H1 (cell line): ENCODE measurements at regions not wholly inside any gene's neighbourhood (a gene's known extent, or its start where the extent isn't known, plus 50 kb on each side); places are given as distances from the start of the nearest gene placed in this dataset.

Experiments
- CTCF ChIA-PET: fragments of 300-600 bp; sonication (Branson Sonifier 250); formaldehyde crosslinking; loops from one replicate; lab custom pipeline; 2021; ENCODE audit not compliant: partially characterized antibody; lab: Charles Lee
- POLR2A ChIA-PET: fragments of 300-600 bp; sonication (Branson Sonifier 250); formaldehyde crosslinking; loops from one replicate; lab custom pipeline; 2021; ENCODE audit warnings: inconsistent platforms; ENCODE audit not compliant: partially characterized antibody; lab: Charles Lee
- DNase-seq, 2 experiments: peaks; one replicate each; pipeline versions ENCODE4 v3.0.0 to v3.0.0-alpha.2; 2010 to 2022; ENCODE audit warnings: low spot score in 2 of 2, low read depth in 1 of 2, mixed read lengths in 1 of 2
- FAIRE-seq: peaks from 2 replicates; lab custom pipeline; 2011; peaks lifted over from hg19 to GRCh38; lab: Jason Lieb, UNC
- H2AFZ ChIP-seq: 2 replicates; pipeline ENCODE4 v1.8.1; 2012; ENCODE audit warnings: low read length, inconsistent platforms
- H2AK5ac ChIP-seq: 2 replicates; pipeline ENCODE4 v1.6.1; 2013; ENCODE audit warnings: low read depth, low read length
- H2BK120ac ChIP-seq: replicated peaks from 2 replicates; pipeline ENCODE3; 2013; ENCODE audit warnings: low read depth, low read length, inconsistent platforms
- H2BK12ac ChIP-seq: 2 replicates; pipeline ENCODE4 v1.6.1; 2013; ENCODE audit warnings: low read depth, low read length
- H2BK15ac ChIP-seq: 2 replicates; pipeline ENCODE4 v1.6.1; 2013; ENCODE audit warnings: low read length
- H2BK20ac ChIP-seq: 2 replicates; pipeline ENCODE4 v1.6.1; 2013; ENCODE audit warnings: low read length
- H2BK5ac ChIP-seq: 2 replicates; pipeline ENCODE4 v1.6.1; 2013; ENCODE audit warnings: low read depth, low read length
- H3K14ac ChIP-seq: 2 replicates; pipeline ENCODE4 v1.6.1; 2013; ENCODE audit warnings: inconsistent platforms; ENCODE audit not compliant: insufficient read length
- H3K18ac ChIP-seq: 2 replicates; pipeline ENCODE4 v1.6.1; 2013; ENCODE audit warnings: low read length; ENCODE audit errors: extremely low read depth
- H3K23ac ChIP-seq: 2 replicates; pipeline ENCODE4 v1.6.1; 2013; ENCODE audit warnings: inconsistent platforms; ENCODE audit not compliant: insufficient read length
- H3K23me2 ChIP-seq: 2 replicates; pipeline ENCODE4 v1.6.1; 2013; ENCODE audit warnings: low read depth, low read length
- H3K27ac ChIP-seq: 2 replicates; pipeline ENCODE4 v1.6.1; 2011; ENCODE audit warnings: low read depth, low read length, inconsistent platforms
- H3K27me3 ChIP-seq, 4 experiments: replicated peaks in 1 of 4; 1 replicate in 1 of 4; 2 replicates in 3 of 4; pipeline versions ENCODE4 v1.6.1 to v1.8.1; 2011 to 2013; ENCODE audit warnings: low read length in 3 of 4, mild to moderate bottlenecking in 3 of 4, inconsistent platforms in 2 of 4, mixed read lengths in 2 of 4, moderate library complexity in 1 of 4; ENCODE audit not compliant: control insufficient read depth in 3 of 4, insufficient read depth in 3 of 4; ENCODE audit errors: extremely low read depth in 1 of 4
- H3K36me3 ChIP-seq, 4 experiments: 2 replicates each; pipeline versions ENCODE4 v1.6.1 to v1.8.1; 2011 to 2013; ENCODE audit warnings: mild to moderate bottlenecking in 4 of 4, low read length in 3 of 4, moderate library complexity in 2 of 4, control low read depth in 1 of 4, inconsistent platforms in 1 of 4; ENCODE audit not compliant: insufficient read depth in 4 of 4, control insufficient read depth in 2 of 4
- H3K4ac ChIP-seq: replicated peaks from 2 replicates; pipeline ENCODE3; 2013; ENCODE audit warnings: low read length, low read depth, mixed read lengths, inconsistent platforms; ENCODE audit not compliant: insufficient read length
- H3K4me1 ChIP-seq, 4 experiments: replicated peaks in 1 of 4; 1 replicate in 1 of 4; 2 replicates in 3 of 4; pipeline versions ENCODE4 v1.6.1 to v1.8.1; 2011 to 2013; ENCODE audit warnings: low read length in 3 of 4, inconsistent platforms in 2 of 4, mixed read lengths in 1 of 4; ENCODE audit not compliant: insufficient read depth in 4 of 4, control insufficient read depth in 3 of 4
- H3K4me2 ChIP-seq, 2 experiments: 2 replicates each; pipeline versions ENCODE4 v1.6.1 to v1.8.1; 2011 to 2013; ENCODE audit warnings: low read depth in 2 of 2, low read length in 2 of 2, control low read depth in 1 of 2, inconsistent platforms in 1 of 2, mild to moderate bottlenecking in 1 of 2; ENCODE audit not compliant: insufficient read depth in 1 of 2
- H3K4me3 ChIP-seq, 4 experiments: fragments of 200-600, 300-600 bp in 1 of 4; sonication (generic), shearing (Covaris generic), sonication (Bioruptor Twin) in 1 of 4; 2 replicates each; pipeline versions ENCODE4 v1.5.1 to v1.8.1; 2011 to 2016; ENCODE audit warnings: low read length in 4 of 4, low read depth in 3 of 4, control low read depth in 2 of 4, inconsistent platforms in 2 of 4, mild to moderate bottlenecking in 2 of 4, mixed read lengths in 1 of 4, moderate library complexity in 1 of 4; ENCODE audit not compliant: insufficient read depth in 2 of 4; ENCODE audit errors: extremely low read depth in 1 of 4
- H3K56ac ChIP-seq: replicated peaks from 2 replicates; pipeline ENCODE3; 2013; ENCODE audit warnings: low read depth, mild to moderate bottlenecking, mixed read lengths, low read length, inconsistent platforms; ENCODE audit not compliant: insufficient read length
- H3K79me1 ChIP-seq: 2 replicates; pipeline ENCODE4 v1.6.1; 2013; ENCODE audit warnings: low read depth, low read length, control low read depth
- H3K79me2 ChIP-seq, 2 experiments: 2 replicates each; pipeline versions ENCODE4 v1.6.1 to v1.8.1; 2012 to 2013; ENCODE audit warnings: low read length in 2 of 2, mild to moderate bottlenecking in 2 of 2, inconsistent platforms in 1 of 2; ENCODE audit not compliant: insufficient read depth in 2 of 2, control insufficient read depth in 1 of 2
- H3K9ac ChIP-seq, 4 experiments: replicated peaks in 1 of 4; 1 replicate in 1 of 4; 2 replicates in 3 of 4; pipeline versions ENCODE4 v1.6.1 to v1.8.1; 2011 to 2013; ENCODE audit warnings: low read depth in 3 of 4, low read length in 3 of 4, control low read depth in 2 of 4, mild to moderate bottlenecking in 2 of 4, moderate library complexity in 2 of 4, inconsistent platforms in 1 of 4; ENCODE audit errors: extremely low read depth in 1 of 4
- H3K9me3 ChIP-seq, 2 experiments: 2 replicates each; pipeline versions ENCODE4 v1.6.1 to v1.8.1; 2012 to 2013; ENCODE audit warnings: mild to moderate bottlenecking in 2 of 2, moderate library complexity in 2 of 2, control low read depth in 1 of 2, inconsistent platforms in 1 of 2, low read depth in 1 of 2, low read length in 1 of 2, mixed read lengths in 1 of 2; ENCODE audit not compliant: insufficient read depth in 2 of 2
- H4K20me1 ChIP-seq, 2 experiments: replicated peaks in 1 of 2; 2 replicates each; pipeline versions ENCODE3 to v1.8.1; 2011 to 2013; ENCODE audit warnings: inconsistent platforms in 2 of 2, low read length in 2 of 2, mild to moderate bottlenecking in 1 of 2; ENCODE audit not compliant: insufficient read depth in 2 of 2, control insufficient read depth in 1 of 2
- H4K5ac ChIP-seq: 2 replicates; pipeline ENCODE4 v1.6.1; 2013; ENCODE audit warnings: low read length, low read depth, mixed read lengths, inconsistent platforms; ENCODE audit not compliant: insufficient read length
- H4K8ac ChIP-seq: 2 replicates; pipeline ENCODE4 v1.8.0; 2013; ENCODE audit warnings: mild to moderate bottlenecking, moderate library complexity, low read length, inconsistent platforms; ENCODE audit not compliant: insufficient read depth; ENCODE audit errors: extremely low read depth
- H4K91ac ChIP-seq: replicated peaks from 2 replicates; pipeline ENCODE3; 2013; ENCODE audit warnings: low read length, mixed read lengths, inconsistent platforms; ENCODE audit not compliant: insufficient read length
- BCL11A ChIP-seq, 2 experiments: IDR thresholded peaks; one replicate each; pipeline ENCODE4 v1.6.1; 2011; ENCODE audit warnings: low read depth in 2 of 2, low read length in 2 of 2, mild to moderate bottlenecking in 2 of 2
- CREB1 ChIP-seq: IDR thresholded peaks from 2 replicates; pipeline ENCODE4 v1.6.1; 2012; ENCODE audit warnings: inconsistent platforms
- CTCF ChIP-seq, 3 experiments: IDR thresholded peaks; 1 replicate in 2 of 3; 2 replicates in 1 of 3; pipeline versions ENCODE4 v1.5.1 to v1.6.1; 2011; ENCODE audit warnings: low read length in 3 of 3, mild to moderate bottlenecking in 3 of 3, inconsistent platforms in 2 of 3, low read depth in 1 of 3, moderate library complexity in 1 of 3; ENCODE audit not compliant: insufficient read depth in 1 of 3; ENCODE audit errors: control extremely low read depth in 1 of 3
- E2F6 ChIP-seq: IDR thresholded peaks from 2 replicates; pipeline ENCODE4 v1.6.1; 2012; ENCODE audit warnings: inconsistent platforms
- HDAC2 ChIP-seq, 2 experiments: fragments of 300-600 bp in 1 of 2; sonication (generic) in 1 of 2; IDR thresholded peaks; 2 replicates each; pipeline ENCODE4 v1.6.1; 2011 to 2012; ENCODE audit warnings: low read depth in 2 of 2, low read length in 2 of 2, mild to moderate bottlenecking in 2 of 2, moderate library complexity in 2 of 2, borderline replicate concordance in 1 of 2, inconsistent platforms in 1 of 2
- HDAC6 ChIP-seq: IDR thresholded peaks from one replicate; pipeline ENCODE4 v1.7.1; 2012; ENCODE audit warnings: low read depth, mild to moderate bottlenecking, inconsistent platforms, low read length, moderate library complexity
- JUND ChIP-seq: IDR thresholded peaks from 2 replicates; pipeline ENCODE4 v1.6.1; 2011; ENCODE audit warnings: mild to moderate bottlenecking, improper control_type of control experiment, low read length
- KDM5A ChIP-seq: fragments of 200-600 bp; IDR thresholded peaks from 2 replicates; pipeline ENCODE4 v1.7.1; 2012; ENCODE audit warnings: mild to moderate bottlenecking, low read length, inconsistent platforms, mixed read lengths
- POU5F1 ChIP-seq: IDR thresholded peaks from 2 replicates; pipeline ENCODE4 v1.6.1; 2011; ENCODE audit warnings: low read depth, mild to moderate bottlenecking, low read length, moderate library complexity
- SP1 ChIP-seq: IDR thresholded peaks from 2 replicates; pipeline ENCODE4 v1.6.1; 2011; ENCODE audit warnings: low read depth, low read length
- SUZ12 ChIP-seq: fragments of 200-600 bp; sonication (generic); IDR thresholded peaks from 2 replicates; pipeline ENCODE4 v1.6.1; 2012; ENCODE audit warnings: mild to moderate bottlenecking, inconsistent platforms, low read length, moderate library complexity, mixed read lengths
- TBP ChIP-seq: IDR thresholded peaks from 2 replicates; pipeline ENCODE4 v1.6.1; 2011; ENCODE audit warnings: low read depth, low read length, improper control_type of control experiment
- TEAD4 ChIP-seq: IDR thresholded peaks from 2 replicates; pipeline ENCODE4 v1.6.1; 2012; ENCODE audit warnings: low read depth, low read length, inconsistent platforms, mixed read lengths
- WGBS, 2 experiments: shearing (Covaris generic) in 1 of 2; methylation state at CpG; one replicate each; pipeline versions ENCODE4 v1.1.6 to v1.1.7; 2013 to 2015; ENCODE audit warnings: low lambda C conversion rate in 2 of 2, mixed read lengths in 2 of 2, inconsistent platforms in 1 of 2, low coverage in 1 of 2, missing lambda C conversion rate in 1 of 2; ENCODE audit not compliant: insufficient replicate concordance in 2 of 2, insufficient coverage in 1 of 2, insufficient read length in 1 of 2; ENCODE audit errors: extremely low coverage in 1 of 2, missing lambda C conversion rate in 1 of 2; 5-methylcytosine and 5-hydroxymethylcytosine counted together

- Histone ChIP-seq H3K4ac (no peak overlapping the region), H3K9me3 (no peaks in the 10 kb centered on the region), H2BK5ac (no peak overlapping the region), H3K27me3 (no peaks in the 10 kb centered on the region), H3K79me2 (no peaks in the 10 kb centered on the region), H2BK20ac (no peak overlapping the region), H3K9ac (no peak overlapping the region), H4K91ac (no peak overlapping the region), H4K8ac (no peak overlapping the region), H3K23ac (no peak overlapping the region), H2BK120ac (no peak overlapping the region), H3K23me2 (no peaks in the 10 kb centered on the region), H2AFZ (no peak overlapping the region), H2BK15ac (no peak overlapping the region), H3K18ac (no peak overlapping the region), H2BK12ac (no peak overlapping the region), H3K4me2 (no peak overlapping the region), H3K4me1 (no peaks in the 10 kb centered on the region), H4K5ac (no peak overlapping the region), H2AK5ac (no peak overlapping the region), H3K36me3 (no peaks in the 10 kb centered on the region), H3K56ac (no peak overlapping the region), H3K4me3 (no peak overlapping the region), H3K14ac (no peak overlapping the region), H3K79me1 (no peaks in the 10 kb centered on the region), H3K27ac (no peak overlapping the region), H4K20me1 (no peaks in the 10 kb centered on the region)
- FAIRE-seq (no peak), DNase-seq (no peak)
- WGBS, 2 experiments: 94% methylated on average over 4 of the region's 4 CpGs; no CpG with 5 or more reads in 1 of the 2 experiments
- ChIA-PET CTCF (no interaction called here), POLR2A (no interaction called here)
- TF ChIP-seq TBP (no peak), CREB1 (no peak), SP1 (no peak), TEAD4 (no peak), POU5F1 (no peak), JUND (no peak), HDAC2 (IDR thresholded peaks at IDR 0.05; ENCODE audit: borderline replicate concordance in 1 of 2, low read depth in 2 of 2, low read length in 2 of 2) (no peak), HDAC6 (no peak), KDM5A (no peak), E2F6 (no peak), BCL11A (IDR thresholded peaks at IDR 0.05; ENCODE audit: low read depth in 2 of 2, low read length in 2 of 2) (no peak), CTCF (IDR thresholded peaks at IDR 0.05; ENCODE audit: control extremely low read depth in 1 of 3, insufficient read depth in 1 of 3, low read depth in 1 of 3, low read length in 3 of 3) (no peak), SUZ12 (no peak)
Observed at GRCh38 chr14:44170556-44170955, 336.5 kb downstream of the FSCB start.
